GM23248 (cell line): ENCODE measurements at regions not wholly inside any gene's neighbourhood (a gene's known extent, or its start where the extent isn't known, plus 50 kb on each side); places are given as distances from the start of the nearest gene placed in this dataset.

Source experiments
- EZH2 ChIP-seq: fragments of 200-600 bp; sonication (generic); IDR thresholded peaks from 2 replicates; pipeline ENCODE4 v1.6.1; 2018; ENCODE audit warnings: antibody characterized with exemption, mild to moderate bottlenecking; ENCODE audit not compliant: insufficient read depth, poor library complexity, severe bottlenecking
- EZH2phosphoT487 ChIP-seq: fragments of 200-600 bp; sonication (generic); IDR thresholded peaks from 2 replicates; pipeline ENCODE4 v1.6.1; 2018; ENCODE audit warnings: antibody characterized with exemption, moderate library complexity, mild to moderate bottlenecking, low read depth; ENCODE audit not compliant: insufficient read depth

DNA sequence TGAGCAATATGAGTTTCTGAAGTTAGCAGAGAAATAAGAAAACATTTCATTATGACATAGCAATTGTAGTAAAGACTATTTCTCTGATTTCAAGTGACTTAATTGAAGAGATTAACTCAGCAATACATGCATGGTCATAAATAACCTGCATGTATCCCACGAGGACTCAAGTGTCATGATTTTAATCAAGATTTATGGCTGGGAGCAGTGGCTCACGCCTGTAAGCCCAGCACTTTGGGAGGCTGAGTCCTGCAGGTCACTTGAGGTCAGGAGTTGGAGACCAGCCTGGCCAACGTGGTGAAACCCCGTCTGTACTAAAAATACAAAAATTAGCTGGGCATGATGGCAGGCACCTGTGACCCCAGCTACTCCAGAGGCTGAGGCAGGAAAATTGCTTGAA, 311.9 kb upstream of the PLD5 start:
- TF ChIP-seq EZH2phosphoT487 (no peak), EZH2 (no peak)
